Naive B cell (primary cell): ENCODE measurements at regions not wholly inside any gene's neighbourhood (a gene's known extent, or its start where the extent isn't known, plus 50 kb on each side); places are given as distances from the start of the nearest gene placed in this dataset.
"Not testable (repeated sequence)": the region's sequence is repeated elsewhere in the genome, so short reads cannot be mapped to it uniquely, and the experiment has no call there.

ENCODE experiments used
- ATAC-seq, 2 donors: fragments of 150-1000 bp; cut with Tn5 transposase; 2 replicates each; pipeline ENCODE4 v1.10.0; 2021; ENCODE audit warnings: low read depth in 2 of 2, mild to moderate bottlenecking in 2 of 2, moderate library complexity in 2 of 2
- DNase-seq: peaks from one replicate; pipeline ENCODE4 v3.0.0; 2022
- H3K27ac Mint-ChIP-seq, 6 donors: one replicate each; pipeline ENCODE4 v1.8.0; 2020 to 2022; ENCODE audit warnings: mild to moderate bottlenecking in 6 of 6, mixed read lengths in 6 of 6, moderate library complexity in 5 of 6, inconsistent platforms in 2 of 6
- H3K27me3 Mint-ChIP-seq, 3 donors: one replicate each; pipeline ENCODE4 v1.8.0; 2021 to 2022; ENCODE audit warnings: mixed read lengths in 3 of 3, mild to moderate bottlenecking in 1 of 3
- H3K36me3 Mint-ChIP-seq, 2 donors: one replicate each; pipeline ENCODE4 v1.8.0; 2020 to 2022; ENCODE audit warnings: mixed read lengths in 2 of 2, inconsistent platforms in 1 of 2, mild to moderate bottlenecking in 1 of 2
- H3K4me1 Mint-ChIP-seq, 3 donors: one replicate each; pipeline ENCODE4 v1.8.0; 2020 to 2022; ENCODE audit warnings: mixed read lengths in 3 of 3, inconsistent platforms in 1 of 3, mild to moderate bottlenecking in 1 of 3, moderate library complexity in 1 of 3
- H3K4me3 Mint-ChIP-seq, 8 donors: one replicate each; pipeline ENCODE4 v1.8.0; 2020 to 2022; ENCODE audit warnings: mild to moderate bottlenecking in 8 of 8, mixed read lengths in 8 of 8, moderate library complexity in 8 of 8, inconsistent platforms in 2 of 8
- H3K9me3 Mint-ChIP-seq, 7 donors: one replicate each; pipeline ENCODE4 v1.8.0; 2020 to 2022; ENCODE audit warnings: mixed read lengths in 7 of 7, mild to moderate bottlenecking in 5 of 7, inconsistent platforms in 2 of 7, moderate library complexity in 1 of 7

DNA sequence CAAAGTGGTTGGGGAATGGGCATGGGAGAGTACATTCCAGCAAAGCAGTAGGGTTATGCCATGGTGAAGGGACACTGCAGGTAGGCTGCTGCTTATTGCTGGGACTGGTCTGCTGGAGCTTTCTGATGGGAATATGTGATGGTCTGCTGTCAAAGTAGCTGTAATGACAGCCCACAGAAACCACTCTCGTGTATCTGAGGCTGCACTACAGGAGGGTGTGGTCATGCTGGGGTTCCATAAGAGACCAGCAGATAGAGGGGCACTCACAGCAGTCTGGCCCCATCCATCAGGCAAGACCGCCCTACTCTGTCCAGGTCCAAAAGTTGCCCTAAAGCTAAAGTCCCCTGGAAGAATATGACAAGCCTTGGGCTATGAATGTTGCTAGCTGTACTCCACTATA lies 739.3 kb downstream of the COL12A1 start:
- Mint-ChIP-seq H3K4me1 (no peaks in the 10 kb centered on the region), H3K4me3 (no peak overlapping the region), H3K9me3 (peaks cover 0 to 22% (median 9%) of the 10 kb centered on the region in 7 donors), H3K27me3 (no peaks in the 10 kb centered on the region), H3K36me3 (no peaks in the 10 kb centered on the region), H3K27ac (no peak overlapping the region)
- DNase-seq (no peak), ATAC-seq (no peak)

DNA sequence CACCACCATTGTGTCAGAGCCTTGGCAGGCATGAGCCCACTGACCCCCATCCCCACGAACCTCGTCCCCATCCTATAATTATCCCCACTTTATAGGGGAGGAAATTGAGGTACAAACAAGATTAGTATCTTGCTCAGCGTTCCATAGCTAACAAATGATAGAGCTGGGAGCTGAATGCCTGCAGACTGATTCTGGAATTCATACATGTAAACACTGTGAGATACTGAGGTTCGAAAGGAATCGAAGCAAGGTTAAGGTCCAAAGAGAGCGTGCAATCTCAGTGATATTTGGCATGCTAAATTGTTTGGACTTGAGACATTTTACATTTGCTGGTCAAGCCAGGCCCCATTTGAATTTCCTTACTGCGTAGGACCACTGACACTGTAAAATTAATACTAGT lies 746.6 kb downstream of the COL12A1 start:
- H3K36me3 Mint-ChIP-seq = no peaks in the 10 kb centered on the region
- H3K4me1 Mint-ChIP-seq = no peaks in the 10 kb centered on the region
- no peak overlapping the region for H3K4me3 Mint-ChIP-seq
- no peaks in the 10 kb centered on the region for H3K27me3 Mint-ChIP-seq
- no peak for ATAC-seq
- DNase-seq = no peak
- no peak overlapping the region for H3K27ac Mint-ChIP-seq
- H3K9me3 Mint-ChIP-seq = peaks cover 0 to 36% (median 8%) of the 10 kb centered on the region in 7 donors

DNA sequence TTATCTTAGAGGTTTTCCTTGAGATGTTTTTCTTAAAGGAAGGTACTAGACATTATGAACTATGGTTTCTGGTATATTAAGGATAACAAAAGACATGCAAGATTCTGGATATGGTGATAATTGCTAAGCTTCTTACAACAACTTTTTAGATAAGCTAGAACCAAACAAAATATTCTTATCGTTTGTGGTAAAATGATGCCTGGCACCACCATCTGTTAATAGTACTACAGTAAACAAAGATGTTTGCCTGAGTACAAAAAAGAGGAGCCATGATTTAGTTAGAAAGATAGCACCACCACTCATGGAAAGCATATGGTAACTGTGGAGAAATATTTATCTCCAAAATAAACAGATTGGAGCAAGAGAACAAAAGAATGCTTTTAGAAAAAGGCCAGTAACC lies 747.3 kb downstream of the COL12A1 start:
- no peak overlapping the region for H3K4me3 Mint-ChIP-seq
- no peaks in the 10 kb centered on the region for H3K36me3 Mint-ChIP-seq
- no peak overlapping the region for H3K27ac Mint-ChIP-seq
- H3K27me3 Mint-ChIP-seq = no peaks in the 10 kb centered on the region
- DNase-seq (no peak), ATAC-seq (no peak)
- H3K9me3 Mint-ChIP-seq = peaks cover 0 to 36% (median 8%) of the 10 kb centered on the region in 7 donors
- H3K4me1 Mint-ChIP-seq = no peaks in the 10 kb centered on the region

DNA sequence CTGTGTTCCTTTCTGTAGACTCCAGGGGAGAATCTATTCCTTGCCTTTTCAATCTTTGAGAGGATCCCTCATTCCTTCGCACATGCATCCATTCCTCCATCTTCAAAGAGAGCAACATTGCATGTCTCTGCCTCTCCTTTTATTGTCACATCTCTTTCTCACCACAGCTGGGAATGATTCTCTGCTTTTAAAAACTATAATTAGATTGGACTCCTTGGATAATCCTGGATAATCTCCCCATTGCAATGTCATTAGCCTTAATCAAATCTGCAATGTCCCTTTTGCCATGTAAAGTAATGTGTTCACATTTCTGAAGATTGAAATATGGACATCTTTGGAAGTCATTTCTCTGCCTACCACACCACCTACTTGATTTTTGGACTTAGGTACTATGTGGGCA lies 750.1 kb downstream of the COL12A1 start:
- Mint-ChIP-seq H3K4me3 (no peak overlapping the region), H3K27ac (no peak overlapping the region), H3K4me1 (no peaks in the 10 kb centered on the region), H3K9me3 (peaks cover 0 to 17% (median 4%) of the 10 kb centered on the region in 7 donors), H3K36me3 (no peaks in the 10 kb centered on the region), H3K27me3 (no peaks in the 10 kb centered on the region)
- DNase-seq (no peak), ATAC-seq (no peak)

DNA sequence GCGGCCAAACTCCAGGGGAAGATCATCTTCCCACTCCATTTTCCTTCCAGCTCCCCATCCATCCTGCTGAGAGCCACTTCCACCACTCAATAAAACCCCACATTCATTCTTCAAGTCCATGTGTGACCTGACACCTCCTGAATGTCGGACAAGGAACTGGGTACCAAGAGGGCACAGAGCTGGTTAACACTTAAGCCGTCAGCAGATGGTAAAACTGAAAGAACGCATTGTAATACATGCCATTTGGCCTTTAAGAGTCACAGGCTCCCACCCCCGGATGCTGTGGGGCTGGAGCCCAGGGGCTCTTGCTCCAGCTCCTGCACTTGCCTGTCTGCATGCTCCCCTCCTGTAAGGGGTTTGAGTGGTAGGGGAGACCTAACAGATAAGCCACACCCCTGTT lies 753.9 kb downstream of the COL12A1 start:
- no peaks in the 10 kb centered on the region for H3K36me3 Mint-ChIP-seq
- H3K9me3 Mint-ChIP-seq = peaks cover 0 to 9% (median 0%) of the 10 kb centered on the region in 7 donors
- no peak overlapping the region for H3K27ac Mint-ChIP-seq
- ATAC-seq = no peak
- H3K4me1 Mint-ChIP-seq = no peaks in the 10 kb centered on the region
- no peak overlapping the region for H3K4me3 Mint-ChIP-seq
- DNase-seq = no peak
- no peaks in the 10 kb centered on the region for H3K27me3 Mint-ChIP-seq

DNA sequence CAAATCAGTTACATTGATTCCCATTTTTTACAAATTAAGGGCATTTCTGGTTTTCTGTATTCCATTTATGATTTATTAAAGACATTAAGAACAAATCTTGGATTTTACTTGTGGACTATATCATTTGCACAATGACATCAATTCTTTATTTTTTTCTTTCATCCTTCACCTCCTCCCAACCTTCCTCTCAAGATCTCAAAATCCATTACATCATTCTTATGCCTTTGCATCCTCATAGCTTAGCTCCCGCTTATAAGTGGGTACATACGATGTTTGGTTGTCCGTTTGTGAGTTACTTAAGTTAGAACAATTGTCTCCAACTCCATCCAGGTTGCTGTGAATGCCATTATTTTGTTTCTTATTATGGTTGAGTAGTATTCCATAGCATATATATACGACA lies 752.8 kb downstream of the CD109 start:
- no peaks in the 10 kb centered on the region for H3K36me3 Mint-ChIP-seq
- no peaks in the 10 kb centered on the region for H3K4me1 Mint-ChIP-seq
- H3K27me3 Mint-ChIP-seq = no peaks in the 10 kb centered on the region
- no peak overlapping the region for H3K4me3 Mint-ChIP-seq
- no peak overlapping the region for H3K27ac Mint-ChIP-seq
- ATAC-seq (no peak), DNase-seq (no peak)
- peaks cover 0 to 3% (median 0%) of the 10 kb centered on the region in 7 donors for H3K9me3 Mint-ChIP-seq

DNA sequence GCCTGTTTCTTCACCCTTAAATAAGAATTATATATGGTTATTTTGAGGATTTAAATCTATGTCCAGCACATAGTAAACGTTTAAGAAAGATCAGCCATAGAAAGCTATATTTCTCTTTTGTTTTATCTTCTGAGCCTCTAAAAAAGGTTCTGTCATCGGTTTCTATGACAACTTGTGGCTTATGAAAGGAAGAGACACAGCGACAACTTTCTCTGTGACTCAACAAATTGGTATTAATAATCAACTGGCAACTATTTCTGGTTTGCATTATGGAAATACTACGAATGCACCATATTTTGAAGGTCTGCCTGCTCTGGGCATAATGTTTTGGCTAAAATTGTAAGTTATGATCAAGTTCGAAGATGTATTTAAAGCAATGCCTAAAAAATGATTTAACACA lies 751.0 kb downstream of the CD109 start:
- no peak overlapping the region for H3K27ac Mint-ChIP-seq
- ATAC-seq (no peak), DNase-seq (no peak)
- H3K36me3 Mint-ChIP-seq = no peaks in the 10 kb centered on the region
- H3K9me3 Mint-ChIP-seq = peaks cover 0 to 3% (median 0%) of the 10 kb centered on the region in 7 donors
- H3K27me3 Mint-ChIP-seq = no peaks in the 10 kb centered on the region
- no peak overlapping the region for H3K4me3 Mint-ChIP-seq
- no peaks in the 10 kb centered on the region for H3K4me1 Mint-ChIP-seq

DNA sequence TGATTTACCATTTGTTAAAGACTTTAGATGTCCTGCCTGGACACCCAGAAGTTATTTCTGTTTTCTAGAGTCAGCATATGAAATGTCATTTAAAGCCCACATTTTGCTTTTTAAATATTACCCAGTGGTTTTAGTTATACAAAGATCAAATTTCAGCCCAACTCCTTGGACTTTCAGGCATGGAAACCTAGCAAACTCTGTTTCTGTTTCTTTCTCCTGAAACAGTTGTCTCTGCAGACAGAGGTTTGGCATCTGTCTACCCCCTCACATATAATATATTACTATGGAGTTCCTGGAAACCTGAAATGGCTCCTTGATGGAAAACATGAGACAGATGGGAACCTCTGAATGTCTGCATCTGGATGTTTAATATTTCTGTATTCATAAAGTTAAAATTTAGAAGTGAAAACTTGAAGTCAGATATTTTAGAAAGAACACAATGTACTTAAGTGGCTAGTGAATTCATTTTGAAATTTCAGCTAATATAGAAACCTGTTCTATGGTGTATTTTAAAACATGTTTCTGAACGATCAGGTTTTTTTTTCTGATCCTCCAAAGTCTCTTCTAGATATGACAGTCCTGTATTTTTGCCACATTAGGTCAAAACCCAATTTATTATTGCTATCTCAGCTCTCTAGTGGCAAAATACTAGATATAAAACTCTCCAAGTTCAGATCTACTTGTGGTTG lies 743.3 kb downstream of the CD109 start:
- Mint-ChIP-seq H3K27ac (no peak overlapping the region), H3K27me3 (no peaks in the 10 kb centered on the region), H3K4me3 (no peak overlapping the region), H3K36me3 (no peaks in the 10 kb centered on the region), H3K4me1 (no peaks in the 10 kb centered on the region), H3K9me3 (peaks cover 0 to 6% (median 3%) of the 10 kb centered on the region in 7 donors)
- no peak for DNase-seq
- no peak for ATAC-seq

DNA sequence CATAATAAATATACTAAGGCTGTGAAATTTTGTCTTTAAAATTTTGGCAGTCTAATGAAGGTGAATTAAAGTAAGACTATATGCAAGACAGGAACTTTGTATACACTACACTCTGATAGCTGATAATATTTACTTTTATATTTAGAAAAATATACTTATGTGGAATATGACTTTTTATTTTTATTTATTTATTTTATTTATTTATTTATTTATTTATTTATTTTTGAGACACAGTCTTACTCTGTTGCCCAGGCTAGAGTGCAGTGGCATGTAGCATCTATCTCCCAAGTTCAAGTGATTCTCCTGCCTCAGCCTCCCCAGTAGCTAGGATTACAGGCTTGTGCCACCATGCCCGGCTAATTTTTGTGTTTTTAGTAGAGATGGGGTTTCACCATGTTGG lies 742.4 kb downstream of the CD109 start:
- not testable (repeated sequence) for H3K36me3 Mint-ChIP-seq, DNase-seq, H3K9me3 Mint-ChIP-seq, H3K27me3 Mint-ChIP-seq, H3K27ac Mint-ChIP-seq, H3K4me3 Mint-ChIP-seq, H3K4me1 Mint-ChIP-seq, ATAC-seq

DNA sequence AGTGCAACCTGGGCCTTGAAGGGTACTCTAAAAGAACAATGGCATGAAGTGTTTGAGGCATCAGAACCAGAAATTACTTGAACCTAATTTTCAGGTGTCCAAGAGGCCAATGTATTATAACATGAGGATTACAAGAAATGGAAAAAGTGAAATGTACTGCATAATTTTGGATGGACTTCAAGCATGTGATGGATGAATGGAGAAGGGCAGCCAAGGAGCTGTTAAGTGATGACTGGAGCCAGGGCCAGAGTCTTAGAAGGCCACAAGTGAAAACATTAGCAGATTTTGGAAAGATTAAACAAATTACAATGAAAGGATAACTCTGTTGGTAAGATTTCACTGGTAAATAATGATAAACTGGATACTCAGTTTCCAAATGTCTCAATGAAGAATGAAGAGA lies 738.2 kb downstream of the CD109 start:
- H3K27ac Mint-ChIP-seq = no peak overlapping the region
- no peak for ATAC-seq

DNA sequence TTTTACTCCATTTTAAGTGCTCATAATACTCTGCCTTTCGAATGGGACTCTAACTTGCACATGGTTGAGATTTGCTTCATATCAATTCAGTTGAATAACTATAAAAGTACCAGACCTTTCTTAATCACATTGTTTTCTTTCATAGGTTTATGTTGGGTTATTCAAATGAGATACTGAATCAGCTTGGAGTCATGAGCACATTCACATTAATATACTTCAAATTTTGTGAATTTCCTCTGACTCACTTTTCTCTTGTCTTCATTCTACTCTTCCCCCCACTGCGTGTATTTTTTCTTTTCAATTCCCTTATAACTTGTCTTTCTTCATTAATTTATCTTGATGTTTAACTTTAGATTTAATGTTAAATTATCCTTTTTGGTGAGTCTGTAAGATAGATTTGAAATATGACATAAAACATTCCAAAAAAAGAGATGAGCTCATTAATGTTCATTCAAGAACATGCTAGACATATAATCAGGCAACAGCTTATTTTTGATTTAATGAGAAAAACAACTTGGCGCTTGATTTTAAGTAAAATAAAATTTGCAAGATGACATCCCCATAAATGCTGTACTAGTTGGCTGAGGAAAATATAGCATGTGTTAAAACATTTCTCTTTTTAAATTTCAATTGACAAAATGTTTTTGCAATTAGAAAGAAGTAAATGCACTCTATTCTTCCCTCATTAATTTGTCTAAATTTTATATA lies 736.0 kb downstream of the CD109 start:
- H3K36me3 Mint-ChIP-seq = no peaks in the 10 kb centered on the region
- ATAC-seq = no peak
- H3K4me1 Mint-ChIP-seq = no peaks in the 10 kb centered on the region
- H3K4me3 Mint-ChIP-seq = no peak overlapping the region
- DNase-seq = no peak
- peaks cover 0 to 11% (median 3%) of the 10 kb centered on the region in 7 donors for H3K9me3 Mint-ChIP-seq
- H3K27me3 Mint-ChIP-seq = no peaks in the 10 kb centered on the region
- no peak overlapping the region for H3K27ac Mint-ChIP-seq

More for the DNA sequence above, 738.2 kb downstream of the CD109 start:
- Mint-ChIP-seq H3K4me3 (no peak overlapping the region), H3K9me3 (peaks cover 0 to 7% (median 3%) of the 10 kb centered on the region in 7 donors), H3K27me3 (no peaks in the 10 kb centered on the region), H3K36me3 (no peaks in the 10 kb centered on the region), H3K4me1 (no peaks in the 10 kb centered on the region)
- no peak for DNase-seq

DNA sequence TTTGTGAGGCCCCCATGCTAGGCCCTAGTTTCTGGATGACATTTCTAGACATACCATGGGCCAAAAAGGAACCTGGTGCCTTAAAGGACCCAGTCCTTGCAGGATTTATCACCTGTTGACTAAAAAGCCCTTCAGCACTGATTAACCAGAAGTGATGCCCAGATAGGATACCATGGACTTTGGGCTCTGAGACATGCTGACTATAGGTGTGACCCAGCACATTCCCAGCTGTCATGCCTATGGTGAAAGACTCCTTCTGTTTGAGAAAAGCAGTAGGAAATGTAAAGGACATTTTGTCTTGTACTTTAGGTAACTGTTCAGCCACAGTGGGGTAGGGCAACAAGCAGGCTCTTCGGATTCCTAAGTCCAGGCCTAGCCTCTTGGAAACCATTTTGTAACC lies 724.2 kb downstream of the CD109 start:
- no peak for DNase-seq
- Mint-ChIP-seq H3K36me3 (no peaks in the 10 kb centered on the region), H3K4me3 (no peak overlapping the region), H3K4me1 (no peaks in the 10 kb centered on the region), H3K27ac (no peak overlapping the region), H3K27me3 (no peaks in the 10 kb centered on the region), H3K9me3 (peaks cover 2 to 33% (median 6%) of the 10 kb centered on the region in 7 donors)
- ATAC-seq = no peak

DNA sequence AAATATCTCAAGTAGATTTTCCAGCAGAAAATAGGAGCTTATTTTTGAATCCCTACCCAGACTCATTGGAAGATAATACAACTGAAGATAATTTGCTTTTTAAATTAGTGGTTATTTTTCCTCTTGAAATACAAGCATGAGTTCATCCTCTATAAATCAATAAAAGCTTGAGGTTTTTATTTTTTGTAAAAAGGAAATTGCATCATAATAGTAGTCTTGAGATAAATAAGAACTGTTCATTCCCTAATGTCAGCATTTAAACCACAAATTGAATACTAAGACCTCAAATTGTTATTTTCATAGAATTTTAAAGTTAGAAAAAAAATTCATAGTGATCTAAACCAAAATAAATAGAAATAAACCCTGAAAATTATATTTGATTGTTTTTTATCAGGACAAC lies 719.1 kb downstream of the CD109 start:
- H3K36me3 Mint-ChIP-seq = no peaks in the 10 kb centered on the region
- H3K27ac Mint-ChIP-seq = no peak overlapping the region
- H3K9me3 Mint-ChIP-seq = peaks cover 0 to 11% (median 2%) of the 10 kb centered on the region in 7 donors
- DNase-seq (no peak), ATAC-seq (no peak)
- no peaks in the 10 kb centered on the region for H3K27me3 Mint-ChIP-seq
- no peaks in the 10 kb centered on the region for H3K4me1 Mint-ChIP-seq
- no peak overlapping the region for H3K4me3 Mint-ChIP-seq

DNA sequence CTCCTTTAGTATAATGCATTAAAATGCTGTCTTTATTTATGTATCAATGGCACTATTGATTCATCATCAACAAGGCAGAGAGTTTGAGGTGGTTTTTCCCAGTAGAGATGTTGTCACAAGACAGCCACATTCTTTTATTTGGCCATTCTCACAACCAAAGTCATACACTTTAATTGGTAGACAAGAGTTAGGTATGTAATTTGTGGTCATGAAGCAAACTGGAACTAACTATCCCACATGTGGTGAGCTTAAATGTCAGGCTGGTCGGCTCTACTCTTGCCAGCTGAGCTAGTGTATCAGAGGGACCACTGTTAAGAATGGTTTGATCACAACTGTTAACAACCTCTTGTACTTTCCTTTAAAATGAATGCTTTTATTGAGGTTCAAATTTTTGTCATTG lies 714.6 kb downstream of the CD109 start:
- no peaks in the 10 kb centered on the region for H3K27me3 Mint-ChIP-seq
- H3K36me3 Mint-ChIP-seq = no peaks in the 10 kb centered on the region
- peaks cover 0 to 13% (median 3%) of the 10 kb centered on the region in 7 donors for H3K9me3 Mint-ChIP-seq
- DNase-seq (no peak), ATAC-seq (no peak)
- H3K4me3 Mint-ChIP-seq = no peak overlapping the region
- no peaks in the 10 kb centered on the region for H3K4me1 Mint-ChIP-seq
- H3K27ac Mint-ChIP-seq = no peak overlapping the region
